GM13977 (cell line): ENCODE measurements at regions not wholly inside any gene's neighbourhood (a gene's known extent, or its start where the extent isn't known, plus 50 kb on each side); places are given as distances from the start of the nearest gene placed in this dataset.

ENCODE experiments used
- DNase-seq: peaks from one replicate; pipeline ENCODE4 v3.0.0; 2012; ENCODE audit warnings: low spot score
- CTCF ChIP-seq: IDR thresholded peaks from 2 replicates; pipeline ENCODE4 v1.5.1; 2012; ENCODE audit warnings: mild to moderate bottlenecking, control low read depth; ENCODE audit not compliant: insufficient read depth; ENCODE audit errors: extremely low read depth, missing control alignments
- in situ Hi-C: fragments of 300-500 bp; cut with MboI; formaldehyde crosslinking; loops from one replicate; pipeline ENCODE4 v1.12.0; 2022; ENCODE audit warnings: low sequenced_read_pairs, low pct_unique_long_range_greater_than_20kb, mixed read lengths, inconsistent platforms; ENCODE audit not compliant: unreplicated experiment

DNA sequence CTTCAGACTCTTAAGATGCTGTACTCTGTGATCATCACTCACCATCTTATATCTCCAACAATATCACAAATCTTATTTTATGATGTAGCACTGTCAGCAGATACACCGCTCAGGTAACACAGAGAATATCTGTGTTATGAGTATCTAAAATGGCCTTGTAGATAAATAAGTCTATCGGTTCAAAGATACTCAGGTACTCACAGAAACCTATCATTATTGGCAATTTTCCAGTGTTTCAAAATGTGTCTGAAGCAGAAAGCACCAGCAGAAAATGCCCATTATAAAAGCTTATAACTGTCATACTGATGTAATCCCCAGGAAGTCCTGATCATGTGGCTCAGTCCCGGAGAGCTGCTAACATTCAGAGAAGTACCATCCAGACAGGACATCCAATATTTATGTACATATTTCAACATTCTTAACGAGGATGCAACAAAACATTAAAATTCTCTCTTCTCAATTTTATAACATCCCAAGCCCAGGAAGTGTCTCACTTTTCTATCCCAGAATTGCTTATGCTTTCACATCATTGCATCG, 190.7 kb upstream of the LMNTD1 start:
- TF ChIP-seq CTCF = no peak
- DNase-seq = no peak
- in situ Hi-C loops = no loop called here

DNA sequence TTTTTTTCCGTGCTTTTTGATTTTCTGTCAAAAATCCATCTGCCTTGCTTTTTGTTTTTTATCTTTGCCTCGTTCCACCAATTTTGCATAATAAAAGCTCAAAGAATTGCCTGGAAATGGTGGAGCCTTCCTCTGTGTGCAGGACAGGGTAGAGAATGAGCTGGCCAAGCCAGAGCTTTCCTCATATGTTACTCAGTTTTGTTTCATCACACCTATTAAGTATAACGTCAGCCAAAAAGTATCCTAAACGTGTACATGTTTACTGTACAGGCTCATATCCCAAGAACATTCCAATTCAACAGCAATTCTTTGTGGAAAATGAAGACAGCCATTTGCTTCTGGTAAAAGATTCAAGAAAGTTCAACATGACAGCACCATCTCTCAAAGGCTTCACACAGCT, 191.2 kb upstream of the LMNTD1 start:
- in situ Hi-C loops = no loop called here
- DNase-seq = no peak
- no peak for TF ChIP-seq CTCF

- no peak for TF ChIP-seq CTCF
- in situ Hi-C loops = no loop called here
- no peak for DNase-seq
Observed at GRCh38 chr12:25745281-25745680, 192.2 kb upstream of the LMNTD1 start.

DNA sequence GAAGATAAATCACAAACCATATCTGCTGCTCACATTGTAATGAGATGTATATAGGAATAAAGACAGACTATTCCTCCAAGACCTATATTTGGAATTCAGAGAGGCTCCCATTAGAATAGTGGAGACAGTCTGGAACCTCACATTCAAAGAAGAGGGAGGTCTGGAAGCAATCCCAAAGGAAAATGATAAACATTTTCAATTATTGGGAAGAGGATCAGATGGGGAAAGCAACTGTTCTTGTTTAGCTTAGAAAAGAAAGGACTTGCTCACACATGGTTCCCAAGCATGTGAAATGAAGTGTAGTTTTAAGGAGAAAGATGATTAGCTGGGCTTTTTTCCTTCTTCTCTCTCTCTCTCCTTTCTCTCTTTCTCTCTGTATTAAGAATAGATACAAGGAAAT, 193.0 kb upstream of the LMNTD1 start:
- no peak for DNase-seq
- in situ Hi-C loops = no loop called here
- no peak for TF ChIP-seq CTCF

DNA sequence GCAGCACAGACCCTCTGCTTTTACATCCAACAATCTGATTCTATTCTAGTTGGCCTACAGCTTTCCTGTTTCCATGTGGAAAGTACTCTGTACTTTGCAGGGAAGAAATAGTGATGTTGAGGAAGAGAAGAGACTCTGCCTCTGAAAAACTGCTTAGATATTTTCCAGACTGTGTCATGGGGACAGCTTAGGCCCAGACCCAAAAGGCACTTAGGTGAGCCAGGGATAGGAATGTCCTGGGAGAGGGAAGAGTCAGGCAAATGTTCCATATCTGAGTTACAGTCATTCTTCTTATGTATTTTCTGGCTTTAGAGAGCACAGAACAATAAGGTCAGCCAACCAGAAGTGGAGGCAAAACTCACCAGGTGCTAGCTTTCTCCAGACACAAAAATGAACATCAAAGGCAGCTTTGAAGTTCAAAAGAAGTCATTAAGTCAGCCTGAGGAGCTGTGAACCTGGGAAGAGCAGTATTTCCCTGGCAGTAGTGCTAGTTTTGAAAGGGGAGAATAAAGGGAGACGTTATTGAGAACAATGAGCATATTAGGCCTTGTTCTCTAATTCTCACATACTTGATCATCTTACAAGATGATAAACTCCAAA, 199.7 kb upstream of the LMNTD1 start:
- no peak for TF ChIP-seq CTCF
- in situ Hi-C loops = no loop called here
- DNase-seq = no peak

- no peak for TF ChIP-seq CTCF
- in situ Hi-C loops = no loop called here
- no peak for DNase-seq
Observed at GRCh38 chr12:25755136-25755970, 202.3 kb upstream of the LMNTD1 start.
